Peyer's patch (tissue), 4 donors: ENCODE measurements at regions not wholly inside any gene's neighbourhood (a gene's known extent, or its start where the extent isn't known, plus 50 kb on each side); places are given as distances from the start of the nearest gene placed in this dataset.

Experiments
- DNase-seq, 3 donors: peaks; one replicate each; pipeline ENCODE4 v3.0.0-alpha.2; 2017 to 2019
- H3K27ac ChIP-seq, 4 donors: fragments of 200-600 bp; sonication (generic); one replicate each; pipeline ENCODE4 v1.5.1; 2016 to 2019
- H3K27me3 ChIP-seq, 2 donors: fragments of 200-600 bp; sonication (generic); one replicate each; pipeline ENCODE4 v1.5.1; 2019
- H3K36me3 ChIP-seq, 3 donors: fragments of 200-600 bp; sonication (generic); one replicate each; pipeline ENCODE4 v1.5.1; 2016 to 2019
- H3K4me1 ChIP-seq, 4 donors: fragments of 200-600 bp; sonication (generic); one replicate each; pipeline ENCODE4 v1.5.1; 2016 to 2019
- H3K4me3 ChIP-seq, 4 donors: fragments of 200-600 bp; sonication (generic); 1 replicate in 3 of 4; 2 replicates in 1 of 4; pipeline ENCODE4 v1.5.1; 2016 to 2019; ENCODE audit warnings: mild to moderate bottlenecking in 1 of 4
- H3K9me3 ChIP-seq, 4 donors: fragments of 200-600 bp; sonication (generic); one replicate each; pipeline ENCODE4 v1.5.1; 2016 to 2019; ENCODE audit warnings: mild to moderate bottlenecking in 1 of 4
- CTCF ChIP-seq, 6 experiments: fragments of 450-650 bp in 4 of 6; fragments of 200-600 bp in 2 of 6; sonication (generic) in 1 of 6; IDR thresholded peaks; one replicate each; pipeline ENCODE4 v1.5.1; 2017 to 2019; ENCODE audit warnings: antibody characterized with exemption in 6 of 6, mild to moderate bottlenecking in 3 of 6, moderate library complexity in 1 of 6
- POLR2A ChIP-seq, 2 donors: fragments of 450-650 bp; IDR thresholded peaks; one replicate each; pipeline ENCODE4 v1.5.1; 2017; ENCODE audit warnings: antibody characterized with exemption in 2 of 2, mild to moderate bottlenecking in 2 of 2, moderate library complexity in 2 of 2

GRCh38 chr22:49663823-49664222, 163.8 kb downstream of the BRD1 start:
- no peak overlapping the region for H3K4me3 ChIP-seq
- H3K27me3 ChIP-seq, result no peaks in the 10 kb centered on the region
- H3K4me1 ChIP-seq, result no peaks in the 10 kb centered on the region
- H3K36me3 ChIP-seq, result no peaks in the 10 kb centered on the region
- no peaks in the 10 kb centered on the region for H3K9me3 ChIP-seq
- DNase-seq, result no peak
- no peak overlapping the region for H3K27ac ChIP-seq
- TF ChIP-seq POLR2A (IDR thresholded peaks at IDR 0.05), result no peak
- no peak for TF ChIP-seq CTCF (IDR thresholded peaks at IDR 0.05)

GRCh38 chr22:49663311-49663711, 164.4 kb downstream of the BRD1 start:
- Histone ChIP-seq H3K4me1 (no peaks in the 10 kb centered on the region), H3K36me3 (no peaks in the 10 kb centered on the region), H3K27me3 (no peaks in the 10 kb centered on the region), H3K27ac (no peak overlapping the region), H3K4me3 (no peak overlapping the region), H3K9me3 (no peaks in the 10 kb centered on the region)
- TF ChIP-seq CTCF (IDR thresholded peaks at IDR 0.05), result no peak
- TF ChIP-seq POLR2A (IDR thresholded peaks at IDR 0.05), result no peak
- no peak for DNase-seq

GRCh38 chr22:49662681-49663080, 165.0 kb downstream of the BRD1 start:
- no peak for DNase-seq
- no peaks in the 10 kb centered on the region for H3K27me3 ChIP-seq
- no peak for TF ChIP-seq POLR2A (IDR thresholded peaks at IDR 0.05)
- TF ChIP-seq CTCF (IDR thresholded peaks at IDR 0.05), result no peak

GRCh38 chr22:49660794-49661781, 166.6 kb downstream of the BRD1 start:
- no peaks in the 10 kb centered on the region for H3K36me3 ChIP-seq
- peak in 1 of 3 donors; percentile 43 for DNase-seq
- peaks cover 0 to 8% (median 3%) of the 10 kb centered on the region in 4 donors for H3K4me1 ChIP-seq
- no peak for TF ChIP-seq CTCF (IDR thresholded peaks at IDR 0.05)
- no peak for TF ChIP-seq POLR2A (IDR thresholded peaks at IDR 0.05)
- no peaks in the 10 kb centered on the region for H3K27me3 ChIP-seq
- H3K27ac ChIP-seq, result no peak overlapping the region
- H3K4me3 ChIP-seq, result no peak overlapping the region
- H3K9me3 ChIP-seq, result no peaks in the 10 kb centered on the region

More at GRCh38 chr22:49662681-49663080, 165.0 kb downstream of the BRD1 start:
- Histone ChIP-seq H3K36me3 (no peaks in the 10 kb centered on the region), H3K27ac (no peak overlapping the region), H3K4me1 (no peaks in the 10 kb centered on the region), H3K9me3 (no peaks in the 10 kb centered on the region), H3K4me3 (no peak overlapping the region)

- no peaks in the 10 kb centered on the region for H3K9me3 ChIP-seq
- no peak overlapping the region for H3K27ac ChIP-seq
- no peak for DNase-seq
- H3K4me3 ChIP-seq, result no peak overlapping the region
- TF ChIP-seq CTCF (IDR thresholded peaks at IDR 0.05) (no peak), POLR2A (IDR thresholded peaks at IDR 0.05) (no peak)
- no peaks in the 10 kb centered on the region for H3K27me3 ChIP-seq
- peaks cover 0 to 13% (median 7%) of the 10 kb centered on the region in 4 donors for H3K4me1 ChIP-seq
- H3K36me3 ChIP-seq, result no peaks in the 10 kb centered on the region
These were observed 167.4 kb downstream of the BRD1 start for GRCh38 chr22:49660321-49660720.
